T-cell (primary cell): ENCODE measurements at regions not wholly inside any gene's neighbourhood (a gene's known extent, or its start where the extent isn't known, plus 50 kb on each side); places are given as distances from the start of the nearest gene placed in this dataset.

ENCODE experiments used
- ATAC-seq, 4 experiments: fragments of 200-7000 bp in 3 of 4; fragments of 150-1000 bp in 1 of 4; cut with Tn5 transposase; replicated peaks in 1 of 4; 1 replicate in 3 of 4; 2 replicates in 1 of 4; pipeline ENCODE4 v1.10.0; 2021; ENCODE audit warnings: moderate library complexity in 3 of 4, mild to moderate bottlenecking in 2 of 4, moderate number of reproducible peaks in 1 of 4
- CTCF ChIA-PET, 2 donors: fragments of 300-600 bp; sonication (Branson Sonifier 250); formaldehyde crosslinking; loops; one replicate each; lab custom pipeline; 2022; ENCODE audit warnings: antibody characterized with exemption in 2 of 2; lab: Charles Lee
- POLR2A ChIA-PET, 2 donors: fragments of 300-600 bp; sonication (Branson Sonifier 250); formaldehyde crosslinking; loops; one replicate each; lab custom pipeline; 2022; ENCODE audit warnings: antibody characterized with exemption in 2 of 2; lab: Charles Lee
- DNase-seq, 35 experiments: peaks; one replicate each; pipeline versions ENCODE4 v3.0.0 to v3.0.0-alpha.2; 2013 to 2023
- H3K27ac ChIP-seq: one replicate; pipeline ENCODE4 v1.5.1; 2013; ENCODE audit warnings: low read length
- H3K27me3 ChIP-seq, 2 experiments: replicated peaks in 1 of 2; 1 replicate in 1 of 2; 2 replicates in 1 of 2; pipeline versions ENCODE4 v1.6.1 to v1.7.0; 2013; ENCODE audit warnings: low read length in 1 of 2, mixed read lengths in 1 of 2; ENCODE audit not compliant: control insufficient read depth in 2 of 2, insufficient read depth in 2 of 2; ENCODE audit errors: extremely low read depth in 1 of 2
- H3K36me3 ChIP-seq, 2 donors: 1 replicate in 1 of 2; 2 replicates in 1 of 2; pipeline versions ENCODE4 v1.6.1 to v1.7.0; 2013; ENCODE audit warnings: low read length in 1 of 2; ENCODE audit not compliant: control insufficient read depth in 2 of 2, insufficient read depth in 1 of 2; ENCODE audit errors: extremely low read depth in 1 of 2
- H3K4me1 ChIP-seq, 2 experiments: 1 replicate in 1 of 2; 2 replicates in 1 of 2; pipeline versions ENCODE4 v1.6.1 to v1.7.0; 2013; ENCODE audit warnings: low read length in 2 of 2, mixed read lengths in 1 of 2; ENCODE audit not compliant: insufficient read depth in 2 of 2, control insufficient read depth in 1 of 2; ENCODE audit errors: extremely low read depth in 1 of 2
- H3K4me3 ChIP-seq, 2 donors: 1 replicate in 1 of 2; 2 replicates in 1 of 2; pipeline versions ENCODE4 v1.5.1 to v1.7.0; 2013; ENCODE audit warnings: mild to moderate bottlenecking in 2 of 2, low read length in 1 of 2, moderate library complexity in 1 of 2; ENCODE audit not compliant: control insufficient read depth in 1 of 2; ENCODE audit errors: extremely low read depth in 1 of 2
- H3K9me3 ChIP-seq: 2 replicates; pipeline ENCODE4 v1.7.0; 2013
- H3K27ac Mint-ChIP-seq, 2 donors: one replicate each; pipeline ENCODE4 v1.8.0; 2020 to 2021; ENCODE audit warnings: mild to moderate bottlenecking in 2 of 2, mixed read lengths in 2 of 2
- H3K27me3 Mint-ChIP-seq, 2 donors: one replicate each; pipeline ENCODE4 v1.8.0; 2021 to 2022; ENCODE audit warnings: mixed read lengths in 2 of 2
- H3K36me3 Mint-ChIP-seq: one replicate; pipeline ENCODE4 v1.8.0; 2021; ENCODE audit warnings: mixed read lengths
- H3K4me1 Mint-ChIP-seq, 3 donors: one replicate each; pipeline ENCODE4 v1.8.0; 2020 to 2022; ENCODE audit warnings: mixed read lengths in 3 of 3, mild to moderate bottlenecking in 1 of 3
- H3K4me3 Mint-ChIP-seq, 3 donors: one replicate each; pipeline ENCODE4 v1.8.0; 2020 to 2022; ENCODE audit warnings: mild to moderate bottlenecking in 3 of 3, mixed read lengths in 3 of 3, moderate library complexity in 3 of 3
- H3K9me3 Mint-ChIP-seq, 3 donors: one replicate each; pipeline ENCODE4 v1.8.0; 2020 to 2022; ENCODE audit warnings: mixed read lengths in 3 of 3
- WGBS: methylation state at CpG from one replicate; pipeline ENCODE4 v1.1.5; 2013; ENCODE audit warnings: missing lambda C conversion rate; ENCODE audit not compliant: insufficient coverage; 5-methylcytosine and 5-hydroxymethylcytosine counted together

- H3K9me3 Mint-ChIP-seq: peaks cover 6 to 26% (median 19%) of the 10 kb centered on the region in 3 donors
- no peak overlapping the region for H3K4me3 Mint-ChIP-seq
- ChIA-PET POLR2A (no interaction called here), CTCF (interaction anchor here (0.6 to 0.7 kb wide), 4 partner anchors 8 to 295 kb away, joined by 3 to 5 read pairs (median 4); no protein-coding TSS in a partner anchor)
- Histone ChIP-seq H3K27me3 (no peaks in the 10 kb centered on the region), H3K9me3 (no peaks in the 10 kb centered on the region), H3K4me1 (no peaks in the 10 kb centered on the region), H3K4me3 (no peak overlapping the region), H3K27ac (no peak overlapping the region), H3K36me3 (no peaks in the 10 kb centered on the region)
- DNase-seq (peak in 1 of 35 experiments; percentile 25), ATAC-seq (no peak)
- no peak overlapping the region for H3K27ac Mint-ChIP-seq
- H3K36me3 Mint-ChIP-seq: no peaks in the 10 kb centered on the region
- no peaks in the 10 kb centered on the region for H3K27me3 Mint-ChIP-seq
- H3K4me1 Mint-ChIP-seq: peaks cover 0 to 3% (median 0%) of the 10 kb centered on the region in 3 donors
These were observed 112.5 kb upstream of the GHITM start for GRCh38 chr10:84026821-84027257.

GRCh38 chr10:84029840-84030239 lies 109.5 kb upstream of the GHITM start:
- no CpG with 5 or more reads among the region's 4 CpGs for WGBS
- POLR2A ChIA-PET: no interaction called here

GRCh38 chr10:84038035-84038434 lies 101.3 kb upstream of the GHITM start:
- Mint-ChIP-seq H3K36me3 (no peaks in the 10 kb centered on the region), H3K27me3 (peaks cover 9 to 10% of the 10 kb centered on the region in 2 donors), H3K4me1 (no peaks in the 10 kb centered on the region), H3K27ac (no peak overlapping the region), H3K9me3 (peaks cover 0 to 3% (median 2%) of the 10 kb centered on the region in 3 donors), H3K4me3 (no peak overlapping the region)
- H3K4me1 ChIP-seq: no peaks in the 10 kb centered on the region
- peaks cover 0 to 2% of the 10 kb centered on the region in 2 experiments for H3K27me3 ChIP-seq
- H3K4me3 ChIP-seq: no peak overlapping the region
- ChIA-PET POLR2A (no interaction called here), CTCF (no interaction called here)
- no peaks in the 10 kb centered on the region for H3K9me3 ChIP-seq
- no peak for ATAC-seq
- no peak for DNase-seq
- WGBS: no CpG with 5 or more reads among the region's 2 CpGs
- H3K27ac ChIP-seq: no peak overlapping the region
- H3K36me3 ChIP-seq: no peaks in the 10 kb centered on the region

More at GRCh38 chr10:84029840-84030239, 109.5 kb upstream of the GHITM start:
- no peaks in the 10 kb centered on the region for H3K36me3 Mint-ChIP-seq
- peaks cover 0 to 3% (median 0%) of the 10 kb centered on the region in 3 donors for H3K4me1 Mint-ChIP-seq
- no peaks in the 10 kb centered on the region for H3K9me3 ChIP-seq
- no peak for ATAC-seq
- H3K27me3 ChIP-seq: peaks cover 0 to 2% of the 10 kb centered on the region in 2 experiments
- peaks cover 5 to 6% (median 5%) of the 10 kb centered on the region in 3 donors for H3K9me3 Mint-ChIP-seq
- H3K27ac Mint-ChIP-seq: no peak overlapping the region
- H3K4me3 ChIP-seq: no peak overlapping the region
- H3K27me3 Mint-ChIP-seq: no peaks in the 10 kb centered on the region
- no peaks in the 10 kb centered on the region for H3K4me1 ChIP-seq
- H3K36me3 ChIP-seq: no peaks in the 10 kb centered on the region
- no peak for DNase-seq
- H3K4me3 Mint-ChIP-seq: no peak overlapping the region
- H3K27ac ChIP-seq: no peak overlapping the region
- CTCF ChIA-PET: no interaction called here

GRCh38 chr10:84039957-84040356 lies 99.4 kb upstream of the GHITM start:
- Histone ChIP-seq H3K4me1 (no peaks in the 10 kb centered on the region), H3K4me3 (no peak overlapping the region), H3K27ac (no peak overlapping the region), H3K9me3 (no peaks in the 10 kb centered on the region), H3K36me3 (no peaks in the 10 kb centered on the region), H3K27me3 (no peaks in the 10 kb centered on the region)
- Mint-ChIP-seq H3K4me1 (no peaks in the 10 kb centered on the region), H3K9me3 (peaks cover 0 to 3% (median 0%) of the 10 kb centered on the region in 3 donors), H3K27ac (no peak overlapping the region), H3K36me3 (no peaks in the 10 kb centered on the region), H3K27me3 (peaks cover 9 to 10% of the 10 kb centered on the region in 2 donors), H3K4me3 (no peak overlapping the region)
- no peak for DNase-seq
- ATAC-seq: no peak
- POLR2A ChIA-PET: no interaction called here
- WGBS: 72% methylated on average over 2 of the region's 5 CpGs
- CTCF ChIA-PET: no interaction called here

- no peaks in the 10 kb centered on the region for H3K4me1 Mint-ChIP-seq
- Histone ChIP-seq H3K27ac (no peak overlapping the region), H3K9me3 (no peaks in the 10 kb centered on the region), H3K36me3 (no peaks in the 10 kb centered on the region), H3K27me3 (peaks cover 0 to 2% of the 10 kb centered on the region in 2 experiments), H3K4me3 (no peak overlapping the region), H3K4me1 (no peaks in the 10 kb centered on the region)
- peaks cover 11 to 18% (median 13%) of the 10 kb centered on the region in 3 donors for H3K9me3 Mint-ChIP-seq
- peaks cover 15 to 28% of the 10 kb centered on the region in 2 donors for H3K27me3 Mint-ChIP-seq
- CTCF ChIA-PET: no interaction called here
- H3K4me3 Mint-ChIP-seq: no peak overlapping the region
- POLR2A ChIA-PET: no interaction called here
- no peak for DNase-seq
- H3K27ac Mint-ChIP-seq: no peak overlapping the region
- ATAC-seq: no peak
- no peaks in the 10 kb centered on the region for H3K36me3 Mint-ChIP-seq
- WGBS: 81% methylated on average over 3 of the region's 3 CpGs
These were observed 91.9 kb upstream of the GHITM start for GRCh38 chr10:84047258-84048010.

- Histone ChIP-seq H3K4me1 (no peaks in the 10 kb centered on the region), H3K4me3 (no peak overlapping the region), H3K27me3 (peaks cover 0 to 2% of the 10 kb centered on the region in 2 experiments), H3K36me3 (no peaks in the 10 kb centered on the region), H3K9me3 (no peaks in the 10 kb centered on the region), H3K27ac (no peak overlapping the region)
- H3K36me3 Mint-ChIP-seq: no peaks in the 10 kb centered on the region
- no peaks in the 10 kb centered on the region for H3K4me1 Mint-ChIP-seq
- ChIA-PET CTCF (no interaction called here), POLR2A (interaction anchor here in 1 of 2 donors (0.5 kb wide), 1 partner anchor 1160 kb away, joined by 3 read pairs; no protein-coding TSS in a partner anchor)
- H3K4me3 Mint-ChIP-seq: no peak overlapping the region
- H3K9me3 Mint-ChIP-seq: peaks cover 11 to 18% (median 13%) of the 10 kb centered on the region in 3 donors
- no peak overlapping the region for H3K27ac Mint-ChIP-seq
- peaks cover 15 to 33% of the 10 kb centered on the region in 2 donors for H3K27me3 Mint-ChIP-seq
- no peak for ATAC-seq
- no peak for DNase-seq
These were observed 89.7 kb upstream of the GHITM start for GRCh38 chr10:84049645-84050011.
